A673 (cell line): ENCODE measurements at regions not wholly inside any gene's neighbourhood (a gene's known extent, or its start where the extent isn't known, plus 50 kb on each side); places are given as distances from the start of the nearest gene placed in this dataset.

Source experiments
- BruUV-seq: library from RNA; stranded (reverse); fragments of 400-500 nt; replicated peaks from 2 replicates; lab custom pipeline; 2021; lab: Mats Ljungman, UMichigan
- CTCF ChIA-PET: fragments of 300-600 bp; sonication (Branson Sonifier 250); formaldehyde crosslinking; loops from one replicate; lab custom pipeline; 2022; ENCODE audit warnings: antibody characterized with exemption; lab: Charles Lee
- POLR2A ChIA-PET: fragments of 300-600 bp; sonication (Branson Sonifier 250); formaldehyde crosslinking; loops from one replicate; lab custom pipeline; 2022; ENCODE audit warnings: antibody characterized with exemption; ENCODE audit not compliant: low non-redundant PET; lab: Charles Lee
- DNase-seq: peaks from one replicate; pipeline ENCODE4 v3.0.0-alpha.2; 2015; ENCODE audit warnings: low spot score
- H3K27ac ChIP-seq: fragments of 200-600 bp; sonication (generic); 2 replicates; pipeline ENCODE4 v1.5.1; 2016; ENCODE audit warnings: mixed run types, low read depth, mild to moderate bottlenecking, mixed read lengths, antibody characterized with exemption, low read length; ENCODE audit not compliant: poor library complexity, severe bottlenecking
- H3K27me3 ChIP-seq: fragments of 200-600 bp; sonication (generic); replicated peaks from 2 replicates; pipeline ENCODE4 v1.6.1; 2017; ENCODE audit warnings: mixed run types, low read depth, mild to moderate bottlenecking, mixed read lengths, antibody characterized with exemption, low read length; ENCODE audit not compliant: insufficient read depth, poor library complexity
- H3K36me3 ChIP-seq: fragments of 200-600 bp; sonication (generic); 2 replicates; pipeline ENCODE4 v1.6.1; 2016; ENCODE audit warnings: mixed run types, mild to moderate bottlenecking, mixed read lengths, antibody characterized with exemption, low read length; ENCODE audit not compliant: insufficient read depth, poor library complexity, severe bottlenecking
- H3K4me1 ChIP-seq: fragments of 200-600 bp; sonication (generic); 2 replicates; pipeline ENCODE4 v1.6.1; 2017; ENCODE audit warnings: mixed run types, mild to moderate bottlenecking, mixed read lengths, antibody characterized with exemption, low read length; ENCODE audit not compliant: insufficient read depth, poor library complexity, severe bottlenecking
- H3K4me3 ChIP-seq: fragments of 200-600 bp; sonication (generic); 2 replicates; pipeline ENCODE4 v1.5.1; 2016; ENCODE audit warnings: low read depth, mixed run types, mild to moderate bottlenecking, mixed read lengths, low read length; ENCODE audit not compliant: poor library complexity, severe bottlenecking
- H3K9me3 ChIP-seq: fragments of 200-600 bp; sonication (generic); 2 replicates; pipeline ENCODE4 v1.6.1; 2016; ENCODE audit warnings: mixed run types, low read depth, mild to moderate bottlenecking, mixed read lengths, antibody characterized with exemption, low read length; ENCODE audit not compliant: poor library complexity, severe bottlenecking
- EZH2 ChIP-seq: fragments of 200-600 bp; sonication (generic); IDR thresholded peaks from 2 replicates; pipeline ENCODE4 v1.6.1; 2017; ENCODE audit warnings: borderline replicate concordance, low read depth, mild to moderate bottlenecking, mixed read lengths, antibody characterized with exemption, low read length; ENCODE audit not compliant: poor library complexity, severe bottlenecking
- intact Hi-C: fragments of 100-400 bp; cut with micrococcal nuclease; formaldehyde crosslinking; loops from one replicate; pipeline ENCODE4 v1.10.0; 2022; ENCODE audit not compliant: unreplicated experiment
- TF ChIP-seq, protein P1 (sequence below): fragments of 300-800, 200-600 bp; sonication (generic); conservative IDR thresholded peaks from 2 replicates; pipeline ENCODE4 v1.5.1; 2017; ENCODE audit warnings: low read depth, mild to moderate bottlenecking, antibody characterized with exemption, low read length, moderate library complexity, mixed read lengths

DNA sequence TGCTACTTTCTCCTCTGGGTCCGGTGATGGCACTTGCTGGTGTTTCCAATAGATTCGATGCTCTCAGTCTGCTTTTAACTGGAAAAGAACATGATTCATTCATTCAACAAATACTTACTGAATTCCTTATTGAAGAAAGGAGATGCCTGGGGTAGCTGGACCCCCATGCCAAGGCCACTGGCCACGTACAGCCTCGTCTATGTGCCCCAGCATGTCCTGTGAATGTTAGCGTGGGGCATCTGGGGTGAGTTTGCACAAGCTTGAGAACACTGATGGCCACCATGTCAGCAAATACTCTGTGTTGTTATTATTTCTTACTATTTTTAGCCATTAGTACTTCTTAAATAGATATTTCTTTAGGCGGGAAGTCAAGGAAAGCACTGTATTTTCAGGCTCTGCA is 112.0 kb upstream of the OXGR1 start:
- intact Hi-C loops = no loop called here
- H3K36me3 ChIP-seq = no peaks in the 10 kb centered on the region
- BruUV-seq = no TSS peak
- no peak overlapping the region for H3K27ac ChIP-seq
- H3K4me1 ChIP-seq = no peaks in the 10 kb centered on the region
- H3K4me3 ChIP-seq = no peak overlapping the region
- no peak for DNase-seq
- TF ChIP-seq, protein P1, sequence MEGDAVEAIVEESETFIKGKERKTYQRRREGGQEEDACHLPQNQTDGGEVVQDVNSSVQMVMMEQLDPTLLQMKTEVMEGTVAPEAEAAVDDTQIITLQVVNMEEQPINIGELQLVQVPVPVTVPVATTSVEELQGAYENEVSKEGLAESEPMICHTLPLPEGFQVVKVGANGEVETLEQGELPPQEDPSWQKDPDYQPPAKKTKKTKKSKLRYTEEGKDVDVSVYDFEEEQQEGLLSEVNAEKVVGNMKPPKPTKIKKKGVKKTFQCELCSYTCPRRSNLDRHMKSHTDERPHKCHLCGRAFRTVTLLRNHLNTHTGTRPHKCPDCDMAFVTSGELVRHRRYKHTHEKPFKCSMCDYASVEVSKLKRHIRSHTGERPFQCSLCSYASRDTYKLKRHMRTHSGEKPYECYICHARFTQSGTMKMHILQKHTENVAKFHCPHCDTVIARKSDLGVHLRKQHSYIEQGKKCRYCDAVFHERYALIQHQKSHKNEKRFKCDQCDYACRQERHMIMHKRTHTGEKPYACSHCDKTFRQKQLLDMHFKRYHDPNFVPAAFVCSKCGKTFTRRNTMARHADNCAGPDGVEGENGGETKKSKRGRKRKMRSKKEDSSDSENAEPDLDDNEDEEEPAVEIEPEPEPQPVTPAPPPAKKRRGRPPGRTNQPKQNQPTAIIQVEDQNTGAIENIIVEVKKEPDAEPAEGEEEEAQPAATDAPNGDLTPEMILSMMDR = no peak
- no peak for TF ChIP-seq EZH2
- CTCF ChIA-PET = no interaction called here
- POLR2A ChIA-PET = no interaction called here
- H3K9me3 ChIP-seq = no peaks in the 10 kb centered on the region
- H3K27me3 ChIP-seq = no peaks in the 10 kb centered on the region

DNA sequence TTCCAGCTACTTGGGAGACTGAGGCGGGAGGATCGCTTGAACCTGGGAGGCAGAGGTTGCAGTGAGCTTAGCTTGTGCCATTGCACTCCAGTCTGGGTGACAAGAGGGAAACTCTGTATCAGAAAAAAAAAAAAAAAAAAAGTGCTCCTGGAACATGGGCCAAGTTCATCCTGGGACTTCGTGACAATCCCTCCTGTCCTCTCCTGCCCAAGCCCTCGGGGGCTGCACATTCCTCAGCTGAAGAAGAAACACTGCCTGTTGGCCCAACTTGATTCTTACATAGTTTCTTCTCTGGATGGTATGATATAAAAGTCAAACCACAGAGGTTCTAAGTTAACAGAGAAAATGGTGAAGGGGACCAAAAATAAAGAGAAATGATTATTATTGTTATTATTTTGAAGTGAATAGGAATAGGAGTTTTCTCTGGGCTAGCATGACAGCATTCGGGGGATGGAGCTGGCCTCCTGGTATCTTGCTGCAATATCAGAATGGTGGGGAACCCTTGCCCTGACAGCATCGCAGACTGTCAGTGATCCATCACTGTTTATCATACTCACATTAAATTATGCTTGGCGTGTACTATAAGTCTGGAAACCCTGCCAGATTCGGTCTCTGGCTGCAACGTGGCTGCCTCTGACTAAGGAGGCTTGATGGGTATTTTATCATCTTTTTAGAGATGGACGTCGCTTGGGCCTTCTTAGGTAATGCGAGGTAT is 113.7 kb upstream of the OXGR1 start:
- Histone ChIP-seq H3K27ac (no peak overlapping the region), H3K36me3 (no peaks in the 10 kb centered on the region), H3K27me3 (no peaks in the 10 kb centered on the region), H3K4me1 (no peaks in the 10 kb centered on the region), H3K9me3 (no peaks in the 10 kb centered on the region), H3K4me3 (no peak overlapping the region)
- TF ChIP-seq, protein P1 = no peak
- TF ChIP-seq EZH2 = no peak
- intact Hi-C loops = no loop called here
- ChIA-PET POLR2A (no interaction called here), CTCF (no interaction called here)
- BruUV-seq = no TSS peak
- DNase-seq = no peak

DNA sequence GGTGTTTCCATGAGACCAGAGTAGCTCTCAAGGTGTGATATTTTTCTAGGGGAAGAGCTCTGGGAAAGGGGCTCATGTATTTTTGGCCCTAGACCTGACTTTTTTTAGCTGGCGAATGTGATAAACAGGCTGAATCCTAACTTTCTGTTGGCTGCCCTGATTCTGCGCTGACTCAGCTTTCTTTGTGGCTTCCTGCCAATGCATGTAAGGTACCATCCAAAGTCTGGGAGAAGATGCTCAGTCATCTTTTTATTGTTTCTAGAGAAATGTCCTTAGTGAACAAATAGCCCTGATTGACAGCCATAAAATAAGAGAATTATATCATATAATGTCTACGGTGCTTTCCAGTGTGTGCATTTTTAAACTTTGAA is 113.6 kb upstream of the MBNL2 start:
- no peaks in the 10 kb centered on the region for H3K27me3 ChIP-seq
- POLR2A ChIA-PET = no interaction called here

More for the DNA sequence above, 113.6 kb upstream of the MBNL2 start:
- Histone ChIP-seq H3K9me3 (no peaks in the 10 kb centered on the region), H3K4me1 (no peaks in the 10 kb centered on the region), H3K27ac (no peak overlapping the region), H3K36me3 (no peaks in the 10 kb centered on the region), H3K4me3 (no peak overlapping the region)
- no peak for TF ChIP-seq EZH2
- TF ChIP-seq, protein P1 = no peak
- intact Hi-C loops = no loop called here
- CTCF ChIA-PET = no interaction called here
- DNase-seq = no peak
- BruUV-seq = no TSS peak
